ENCODE measurements at regions not wholly inside any gene's neighbourhood (a gene's known extent, or its start where the extent isn't known, plus 50 kb on each side); places are given as distances from the start of the nearest gene placed in this dataset.

DNA sequence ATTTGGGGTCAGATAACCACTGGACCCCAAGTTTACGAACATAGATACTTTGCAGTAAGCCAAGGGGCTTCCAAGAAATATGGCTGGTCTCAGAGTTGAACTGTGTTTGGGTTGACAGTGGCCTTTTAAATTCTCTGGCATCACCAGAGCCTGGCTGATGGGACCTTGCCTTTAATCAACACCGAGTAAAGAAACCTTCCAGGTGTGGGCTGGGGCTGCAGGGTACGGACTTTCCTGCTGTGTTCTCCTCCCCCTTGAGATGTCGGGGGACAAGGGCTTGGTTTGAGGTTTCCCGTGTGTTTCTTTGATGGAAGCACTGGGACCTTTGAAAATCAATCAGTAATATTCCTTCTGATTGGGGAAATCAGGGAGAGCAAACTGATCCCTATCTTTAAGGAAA is 140.1 kb downstream of the MTX3 start:
- Histone ChIP-seq H2BK5ac (ENCODE audit: insufficient read length, low read length) (no peak overlapping the region), H3T11ph (ENCODE audit: low read length) (no peak overlapping the region), H3K79me2 (ENCODE audit: insufficient read depth, low read length) (no peaks in the 10 kb centered on the region), H3K4me2 (ENCODE audit: insufficient read depth, insufficient read length, low read length) (no peak overlapping the region), H4K91ac (ENCODE audit: insufficient read length, low read depth, low read length) (no peak overlapping the region), H2BK15ac (ENCODE audit: low read depth, low read length) (no peak overlapping the region), H4K5ac (ENCODE audit: insufficient read length, low read depth, low read length) (no peak overlapping the region), H2BK120ac (ENCODE audit: low read depth, low read length, poor library complexity, severe bottlenecking) (no peak overlapping the region), H2BK12ac (ENCODE audit: insufficient read length, low read depth, low read length) (no peak overlapping the region), H4K8ac (replicated peaks; ENCODE audit: insufficient read length, low read depth, low read length) (no peak overlapping the region), H3K18ac (ENCODE audit: insufficient read length, low read depth, low read length) (no peak overlapping the region), H2AK5ac (ENCODE audit: insufficient read length, low read length) (no peak overlapping the region), H3K14ac (ENCODE audit: insufficient read depth, low read length) (no peak overlapping the region), H3K9ac (ENCODE audit: extremely low read depth, insufficient read length, low read length) (no peak overlapping the region), H3K79me1 (ENCODE audit: insufficient read depth, low read depth, low read length, poor library complexity, severe bottlenecking) (no peaks in the 10 kb centered on the region), H2BK20ac (ENCODE audit: low read depth, low read length, poor library complexity, severe bottlenecking) (no peak overlapping the region), H4K20me1 (ENCODE audit: control insufficient read depth, insufficient read depth, insufficient read length) (no peaks in the 10 kb centered on the region), H3K27me3 (ENCODE audit: insufficient read depth, low read length) (no peaks in the 10 kb centered on the region), H3K27ac (ENCODE audit: insufficient read length, low read depth, low read length) (no peak overlapping the region), H3K23me2 (ENCODE audit: insufficient read length, low read depth, low read length, poor library complexity, severe bottlenecking) (no peaks in the 10 kb centered on the region), H3K4ac (ENCODE audit: low read depth, low read length) (no peak overlapping the region), H2AFZ (ENCODE audit: low read length) (no peak overlapping the region), H3K23ac (ENCODE audit: insufficient read length, low read depth, low read length) (no peak overlapping the region), H3K9me3 (ENCODE audit: control insufficient read depth, low read depth, low read length) (no peaks in the 10 kb centered on the region), H3K56ac (ENCODE audit: insufficient read length, low read depth, low read length) (no peak overlapping the region), H3K4me1 (ENCODE audit: insufficient read depth, low read length) (no peaks in the 10 kb centered on the region)
- H3K27ac Mint-ChIP-seq: no peak overlapping the region
- TF ChIP-seq, protein P1, sequence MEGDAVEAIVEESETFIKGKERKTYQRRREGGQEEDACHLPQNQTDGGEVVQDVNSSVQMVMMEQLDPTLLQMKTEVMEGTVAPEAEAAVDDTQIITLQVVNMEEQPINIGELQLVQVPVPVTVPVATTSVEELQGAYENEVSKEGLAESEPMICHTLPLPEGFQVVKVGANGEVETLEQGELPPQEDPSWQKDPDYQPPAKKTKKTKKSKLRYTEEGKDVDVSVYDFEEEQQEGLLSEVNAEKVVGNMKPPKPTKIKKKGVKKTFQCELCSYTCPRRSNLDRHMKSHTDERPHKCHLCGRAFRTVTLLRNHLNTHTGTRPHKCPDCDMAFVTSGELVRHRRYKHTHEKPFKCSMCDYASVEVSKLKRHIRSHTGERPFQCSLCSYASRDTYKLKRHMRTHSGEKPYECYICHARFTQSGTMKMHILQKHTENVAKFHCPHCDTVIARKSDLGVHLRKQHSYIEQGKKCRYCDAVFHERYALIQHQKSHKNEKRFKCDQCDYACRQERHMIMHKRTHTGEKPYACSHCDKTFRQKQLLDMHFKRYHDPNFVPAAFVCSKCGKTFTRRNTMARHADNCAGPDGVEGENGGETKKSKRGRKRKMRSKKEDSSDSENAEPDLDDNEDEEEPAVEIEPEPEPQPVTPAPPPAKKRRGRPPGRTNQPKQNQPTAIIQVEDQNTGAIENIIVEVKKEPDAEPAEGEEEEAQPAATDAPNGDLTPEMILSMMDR (conservative IDR thresholded peaks at IDR 0.05): no peak
- H3K9me3 Mint-ChIP-seq: no peaks in the 10 kb centered on the region
- DNase-seq: no peak
- WGBS (ENCODE audit: extremely low coverage, insufficient read length, low lambda C conversion rate): no CpG with 5 or more reads among the region's 5 CpGs
- H3K4me1 Mint-ChIP-seq: no peaks in the 10 kb centered on the region
- no peak overlapping the region for H3K4me3 Mint-ChIP-seq
- H3K36me3 Mint-ChIP-seq (ENCODE audit: insufficient read depth in 1 of 3, low read depth in 3 of 3): no peaks in the 10 kb centered on the region
- H3K27me3 Mint-ChIP-seq (ENCODE audit: low read depth): peaks cover 2% of the 10 kb centered on the region
